ENCODE measurements at regions not wholly inside any gene's neighbourhood (a gene's known extent, or its start where the extent isn't known, plus 50 kb on each side); places are given as distances from the start of the nearest gene placed in this dataset.
A peak's percentile ranks its signal among the peaks of the same experiment; 100 is the strongest.

DNA sequence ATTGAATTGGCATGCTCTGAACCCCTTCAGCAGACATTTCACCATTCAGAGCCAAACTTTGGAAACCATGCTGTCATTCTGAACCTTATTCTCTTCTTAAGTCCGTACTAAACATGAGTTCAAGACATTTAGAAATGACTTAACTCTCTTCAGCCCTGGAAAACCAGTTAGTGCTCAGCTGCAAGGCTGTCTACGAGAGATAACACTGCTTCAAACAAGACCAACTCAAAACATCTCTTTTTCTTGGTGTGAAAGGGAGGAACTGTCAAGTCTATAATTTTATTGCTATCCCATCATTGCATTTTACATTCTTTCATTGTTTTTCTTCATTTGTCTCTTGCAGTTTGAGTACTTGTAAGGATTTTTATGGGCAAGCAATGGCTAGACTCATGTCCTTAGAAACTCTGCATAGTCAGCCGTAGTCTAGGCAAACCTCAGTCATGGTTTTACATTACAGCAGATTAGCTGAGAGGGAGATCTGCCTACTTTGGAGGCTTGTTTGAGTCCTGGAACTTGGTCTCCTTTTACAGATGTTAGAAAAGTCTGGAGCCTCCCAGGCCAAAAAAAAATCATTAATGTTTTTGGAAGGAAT, 120.6 kb upstream of the JADE1 start (continued):
- TF ChIP-seq PHTF2 (CRISPR knock-in tag; IDR thresholded peaks at IDR 0.05): no peak
- no peak for TF ChIP-seq SNRNP70 (optimal IDR thresholded peaks at IDR 0.05; ENCODE audit: low read depth, low read length)
- no peak for TF ChIP-seq ZNF124 (CRISPR knock-in tag; IDR thresholded peaks at IDR 0.05)
- TF ChIP-seq CHCHD3 (CRISPR knock-in tag; IDR thresholded peaks at IDR 0.05): no peak
- TF ChIP-seq, protein P1, sequence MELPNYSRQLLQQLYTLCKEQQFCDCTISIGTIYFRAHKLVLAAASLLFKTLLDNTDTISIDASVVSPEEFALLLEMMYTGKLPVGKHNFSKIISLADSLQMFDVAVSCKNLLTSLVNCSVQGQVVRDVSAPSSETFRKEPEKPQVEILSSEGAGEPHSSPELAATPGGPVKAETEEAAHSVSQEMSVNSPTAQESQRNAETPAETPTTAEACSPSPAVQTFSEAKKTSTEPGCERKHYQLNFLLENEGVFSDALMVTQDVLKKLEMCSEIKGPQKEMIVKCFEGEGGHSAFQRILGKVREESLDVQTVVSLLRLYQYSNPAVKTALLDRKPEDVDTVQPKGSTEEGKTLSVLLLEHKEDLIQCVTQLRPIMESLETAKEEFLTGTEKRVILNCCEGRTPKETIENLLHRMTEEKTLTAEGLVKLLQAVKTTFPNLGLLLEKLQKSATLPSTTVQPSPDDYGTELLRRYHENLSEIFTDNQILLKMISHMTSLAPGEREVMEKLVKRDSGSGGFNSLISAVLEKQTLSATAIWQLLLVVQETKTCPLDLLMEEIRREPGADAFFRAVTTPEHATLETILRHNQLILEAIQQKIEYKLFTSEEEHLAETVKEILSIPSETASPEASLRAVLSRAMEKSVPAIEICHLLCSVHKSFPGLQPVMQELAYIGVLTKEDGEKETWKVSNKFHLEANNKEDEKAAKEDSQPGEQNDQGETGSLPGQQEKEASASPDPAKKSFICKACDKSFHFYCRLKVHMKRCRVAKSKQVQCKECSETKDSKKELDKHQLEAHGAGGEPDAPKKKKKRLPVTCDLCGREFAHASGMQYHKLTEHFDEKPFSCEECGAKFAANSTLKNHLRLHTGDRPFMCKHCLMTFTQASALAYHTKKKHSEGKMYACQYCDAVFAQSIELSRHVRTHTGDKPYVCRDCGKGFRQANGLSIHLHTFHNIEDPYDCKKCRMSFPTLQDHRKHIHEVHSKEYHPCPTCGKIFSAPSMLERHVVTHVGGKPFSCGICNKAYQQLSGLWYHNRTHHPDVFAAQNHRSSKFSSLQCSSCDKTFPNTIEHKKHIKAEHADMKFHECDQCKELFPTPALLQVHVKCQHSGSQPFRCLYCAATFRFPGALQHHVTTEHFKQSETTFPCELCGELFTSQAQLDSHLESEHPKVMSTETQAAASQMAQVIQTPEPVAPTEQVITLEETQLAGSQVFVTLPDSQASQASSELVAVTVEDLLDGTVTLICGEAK (IDR thresholded peaks at IDR 0.05): no peak
- TF ChIP-seq, protein P1 (CRISPR knock-in tag; IDR thresholded peaks at IDR 0.05): no peak
- TF ChIP-seq EHMT2 (IDR thresholded peaks at IDR 0.05): peak; percentile 58; the same call in 1 of the 2 replicates
- no peak for TF ChIP-seq ZBTB8A (IDR thresholded peaks at IDR 0.05; ENCODE audit: partially characterized antibody)
- peak; percentile 56 to 64; a peak in 3 of 4 replicates for TF ChIP-seq TRIM24 (IDR thresholded peaks at IDR 0.05)
- no peak for TF ChIP-seq MBD2 (IDR thresholded peaks at IDR 0.05; ENCODE audit: borderline replicate concordance, low read depth)
- no peak for TF ChIP-seq IRF2 (CRISPR knock-in tag; IDR thresholded peaks at IDR 0.05)
- TF ChIP-seq ZZZ3 (IDR thresholded peaks at IDR 0.05): no peak
- TF ChIP-seq, protein P2, sequence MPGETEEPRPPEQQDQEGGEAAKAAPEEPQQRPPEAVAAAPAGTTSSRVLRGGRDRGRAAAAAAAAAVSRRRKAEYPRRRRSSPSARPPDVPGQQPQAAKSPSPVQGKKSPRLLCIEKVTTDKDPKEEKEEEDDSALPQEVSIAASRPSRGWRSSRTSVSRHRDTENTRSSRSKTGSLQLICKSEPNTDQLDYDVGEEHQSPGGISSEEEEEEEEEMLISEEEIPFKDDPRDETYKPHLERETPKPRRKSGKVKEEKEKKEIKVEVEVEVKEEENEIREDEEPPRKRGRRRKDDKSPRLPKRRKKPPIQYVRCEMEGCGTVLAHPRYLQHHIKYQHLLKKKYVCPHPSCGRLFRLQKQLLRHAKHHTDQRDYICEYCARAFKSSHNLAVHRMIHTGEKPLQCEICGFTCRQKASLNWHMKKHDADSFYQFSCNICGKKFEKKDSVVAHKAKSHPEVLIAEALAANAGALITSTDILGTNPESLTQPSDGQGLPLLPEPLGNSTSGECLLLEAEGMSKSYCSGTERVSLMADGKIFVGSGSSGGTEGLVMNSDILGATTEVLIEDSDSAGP (CRISPR knock-in tag; IDR thresholded peaks at IDR 0.05): no peak
- TF ChIP-seq KLF16 (IDR thresholded peaks at IDR 0.05): 0 out of 2 replicates have a peak, but pooled peaks have one; percentile 26
- TF ChIP-seq SIN3B (IDR thresholded peaks at IDR 0.05; ENCODE audit: low read depth): no peak
- TF ChIP-seq ZNF140 (CRISPR knock-in tag; IDR thresholded peaks at IDR 0.05): no peak
- no peak for TF ChIP-seq SMAD1 (IDR thresholded peaks at IDR 0.05; ENCODE audit: low read depth, low read length, partially characterized antibody)
- no peak for TF ChIP-seq PHF20 (IDR thresholded peaks at IDR 0.05; ENCODE audit: partially characterized antibody)
- TF ChIP-seq BRD9 (IDR thresholded peaks at IDR 0.05; ENCODE audit: low read depth, partially characterized antibody): no peak
- no peak for TF ChIP-seq TRIM28 (IDR thresholded peaks at IDR 0.05)
- TF ChIP-seq PTTG1 (tag; IDR thresholded peaks at IDR 0.05; ENCODE audit: low read depth): no peak
